Heart left ventricle (tissue), 16 donors: ENCODE measurements at regions not wholly inside any gene's neighbourhood (a gene's known extent, or its start where the extent isn't known, plus 50 kb on each side); places are given as distances from the start of the nearest gene placed in this dataset.

Experiments used
- ATAC-seq, 4 donors: fragments of 200-7000 bp; cut with Tn5 transposase; one replicate each; pipeline ENCODE4 v1.9.1; 2020 to 2022; ENCODE audit warnings: moderate library complexity in 4 of 4, mild to moderate bottlenecking in 3 of 4, moderate number of reproducible peaks in 1 of 4
- DNase-seq, 5 donors: peaks; one replicate each; pipeline ENCODE4 v3.0.0-alpha.2; 2020
- H3K27ac ChIP-seq, 12 donors: fragments of 200-600 bp; sonication (generic) in 4 of 12; one replicate each; pipeline versions ENCODE4 v1.5.0 to v1.8.0; 2016 to 2022; ENCODE audit warnings: mild to moderate bottlenecking in 2 of 12
- H3K27me3 ChIP-seq, 9 donors: fragments of 200-600 bp; sonication (generic) in 2 of 9; one replicate each; pipeline versions ENCODE4 v1.5.1 to v1.8.0; 2016 to 2022; ENCODE audit warnings: mild to moderate bottlenecking in 3 of 9
- H3K36me3 ChIP-seq, 9 donors: fragments of 200-600 bp; sonication (generic) in 2 of 9; one replicate each; pipeline versions ENCODE4 v1.5.0 to v1.8.0; 2018 to 2022; ENCODE audit warnings: mild to moderate bottlenecking in 2 of 9
- H3K4me1 ChIP-seq, 12 donors: fragments of 200-600 bp; sonication (generic) in 4 of 12; one replicate each; pipeline versions ENCODE4 v1.5.0 to v1.8.0; 2016 to 2022; ENCODE audit warnings: mild to moderate bottlenecking in 3 of 12
- H3K4me3 ChIP-seq, 12 donors: fragments of 200-600 bp; sonication (generic) in 4 of 12; one replicate each; pipeline versions ENCODE4 v1.5.0 to v1.8.0; 2017 to 2022; ENCODE audit warnings: mild to moderate bottlenecking in 9 of 12, moderate library complexity in 4 of 12
- H3K9me3 ChIP-seq, 12 donors: fragments of 200-600 bp; sonication (generic) in 4 of 12; one replicate each; pipeline versions ENCODE4 v1.5.0 to v1.8.0; 2016 to 2022; ENCODE audit warnings: mild to moderate bottlenecking in 1 of 12
- POLR2A ChIP-seq, 2 donors: fragments of 450-650 bp; IDR thresholded peaks; one replicate each; pipeline ENCODE4 v1.6.1; 2017; ENCODE audit warnings: antibody characterized with exemption in 2 of 2, mild to moderate bottlenecking in 2 of 2, moderate library complexity in 2 of 2
- WGBS, 4 donors: extraction: QIAGEN DNeasy Blood & Tissue Kit in 2 of 4; methylation state at CpG; one replicate each; pipeline versions ENCODE4 v1.1.5 to v1.1.7; 2013 to 2018; 5-methylcytosine and 5-hydroxymethylcytosine counted together
- intact Hi-C, 10 donors: fragments of 100-400 bp; cut with DNase I; formaldehyde crosslinking; loops; one replicate each; pipeline versions ENCODE4 v1.11.1 to v1.14.2; 2022
- TF ChIP-seq, protein P1 (sequence below), 12 donors: fragments of 200-600 bp; sonication (generic) in 4 of 12; IDR thresholded peaks; one replicate each; pipeline versions ENCODE4 v1.5.0 to v1.8.0; 2018 to 2022; ENCODE audit warnings: antibody characterized with exemption in 12 of 12, mild to moderate bottlenecking in 5 of 12
- donor health status: ischemic (EF 13 %, LVEDD 7.1; RV severe dilation, severe dysfunction).
- donor health status: healthy with polysubstance abuse.
- donor health status: DM: no; HTN: yes; CAD: no.
- donor health status: DM: no; HTN: no; CAD: no.
- donor health status: ischemic (EF 25% LVEDD 6.9; RV normal size, moderate dysfunction).
- donor health status: ischemic (EF 25% LVEDD 5.7; RV mildly dilated, moderate dysfunction).
- donor health status: healthy.
- donor health status: DM: yes; HTN: yes; CAD: no.
- donor health status: ischemic (EF 35%, LVEDD 5.7; RV mildly dilated, moderate dysfunction).
- donor health status: nonischemic (EF 11% LVEDD 7.7; RV severe dilation, severe dysfunction).
- donor health status: DM: yes; HTN: yes; CAD: no.
- donor health status: PGD.
- donor health status: ischemic (EF 29% LVEDD 5.4; RV normal size, mild dysfunction).
- donor health status: nonischemic (EF 23%, LVEDD 6.1; RV moderate dilation, normal function).

DNA sequence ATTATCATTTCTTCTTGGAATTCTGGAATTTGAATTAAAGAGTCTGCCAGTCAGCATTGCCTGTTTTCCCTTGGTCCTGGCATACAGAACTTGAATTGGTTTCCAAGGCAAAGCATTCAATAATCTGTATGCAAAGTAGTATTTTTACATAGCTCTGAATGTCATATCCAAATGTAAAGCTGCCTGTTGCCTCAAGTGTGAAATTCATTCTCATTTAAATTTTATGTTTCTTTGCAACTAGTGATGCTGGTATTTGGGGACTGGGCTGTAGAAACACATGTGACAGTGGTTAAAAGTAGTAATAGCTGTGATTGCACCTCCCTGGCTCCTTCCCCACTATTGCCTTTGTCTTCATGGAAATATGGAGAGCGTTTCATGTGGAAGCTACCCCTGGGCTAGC, 743.9 kb upstream of the GOLIM4 start:
- no peak overlapping the region for H3K27ac ChIP-seq
- no peak for DNase-seq
- H3K4me3 ChIP-seq, result no peak overlapping the region
- WGBS, 4 donors, result 83 to 94% (median 90%) methylated on average over 1 of the region's 1 CpG
- no peaks in the 10 kb centered on the region for H3K9me3 ChIP-seq
- no peak for TF ChIP-seq POLR2A (IDR thresholded peaks at IDR 0.05)
- no peak for ATAC-seq
- peaks cover 0 to 7% (median 0%) of the 10 kb centered on the region in 9 donors for H3K27me3 ChIP-seq
- H3K36me3 ChIP-seq, result no peaks in the 10 kb centered on the region
- no peaks in the 10 kb centered on the region for H3K4me1 ChIP-seq
- intact Hi-C loops, result loop anchor here in 3 of 10 donors (10.0 kb wide), 1 partner anchor 795 kb away; no protein-coding TSS in a partner anchor

DNA sequence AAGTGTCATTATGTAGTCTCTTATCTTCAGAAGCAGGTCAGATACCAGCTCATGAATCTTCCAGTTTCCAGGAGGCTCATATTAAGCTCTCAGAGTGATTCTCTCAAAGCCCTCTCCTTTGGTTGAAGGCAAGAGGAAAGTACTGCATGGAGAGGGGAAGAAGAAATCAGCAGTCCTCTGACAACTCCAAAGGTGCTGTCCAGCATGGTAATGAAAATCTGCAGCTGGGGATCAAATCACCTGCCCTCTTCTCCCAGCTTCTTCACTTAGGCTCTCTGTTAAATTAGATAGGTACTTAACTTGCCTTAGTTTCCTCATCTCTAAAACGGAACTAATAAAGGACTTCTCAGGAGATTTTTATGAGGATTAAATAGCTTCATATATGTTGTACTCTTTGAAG, 738.8 kb upstream of the GOLIM4 start:
- no peaks in the 10 kb centered on the region for H3K9me3 ChIP-seq
- 89 to 98% (median 94%) methylated on average over 1 of the region's 1 CpG for WGBS, 4 donors
- H3K4me3 ChIP-seq, result no peak overlapping the region
- intact Hi-C loops, result no loop called here
- DNase-seq, result no peak
- ATAC-seq, result no peak
- H3K27me3 ChIP-seq, result no peaks in the 10 kb centered on the region
- H3K4me1 ChIP-seq, result no peaks in the 10 kb centered on the region
- H3K27ac ChIP-seq, result no peak overlapping the region
- no peaks in the 10 kb centered on the region for H3K36me3 ChIP-seq
- TF ChIP-seq, protein P1, sequence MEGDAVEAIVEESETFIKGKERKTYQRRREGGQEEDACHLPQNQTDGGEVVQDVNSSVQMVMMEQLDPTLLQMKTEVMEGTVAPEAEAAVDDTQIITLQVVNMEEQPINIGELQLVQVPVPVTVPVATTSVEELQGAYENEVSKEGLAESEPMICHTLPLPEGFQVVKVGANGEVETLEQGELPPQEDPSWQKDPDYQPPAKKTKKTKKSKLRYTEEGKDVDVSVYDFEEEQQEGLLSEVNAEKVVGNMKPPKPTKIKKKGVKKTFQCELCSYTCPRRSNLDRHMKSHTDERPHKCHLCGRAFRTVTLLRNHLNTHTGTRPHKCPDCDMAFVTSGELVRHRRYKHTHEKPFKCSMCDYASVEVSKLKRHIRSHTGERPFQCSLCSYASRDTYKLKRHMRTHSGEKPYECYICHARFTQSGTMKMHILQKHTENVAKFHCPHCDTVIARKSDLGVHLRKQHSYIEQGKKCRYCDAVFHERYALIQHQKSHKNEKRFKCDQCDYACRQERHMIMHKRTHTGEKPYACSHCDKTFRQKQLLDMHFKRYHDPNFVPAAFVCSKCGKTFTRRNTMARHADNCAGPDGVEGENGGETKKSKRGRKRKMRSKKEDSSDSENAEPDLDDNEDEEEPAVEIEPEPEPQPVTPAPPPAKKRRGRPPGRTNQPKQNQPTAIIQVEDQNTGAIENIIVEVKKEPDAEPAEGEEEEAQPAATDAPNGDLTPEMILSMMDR (IDR thresholded peaks at IDR 0.05), result no peak
- no peak for TF ChIP-seq POLR2A (IDR thresholded peaks at IDR 0.05)

DNA sequence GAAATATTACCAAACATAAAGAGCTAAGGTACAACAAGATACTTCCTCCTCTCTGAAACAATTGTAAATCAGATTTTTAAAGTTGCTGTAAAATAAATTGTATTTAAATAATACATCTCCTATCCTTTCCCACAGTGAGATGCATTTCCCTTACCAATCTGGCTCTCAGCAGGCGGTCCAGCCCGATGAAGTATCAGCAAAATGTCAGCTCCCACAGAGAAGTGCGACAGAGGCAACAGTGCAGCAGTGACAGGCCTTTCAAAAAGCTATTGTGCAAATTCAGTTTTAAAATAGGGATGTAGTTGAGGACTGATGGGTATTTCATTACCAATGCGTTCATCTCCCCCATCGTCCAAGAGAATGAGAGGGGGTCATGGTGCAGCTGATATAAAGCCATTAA, 733.2 kb upstream of the GOLIM4 start:
- DNase-seq, result no peak
- ATAC-seq, result no peak
- intact Hi-C loops, result no loop called here
- TF ChIP-seq, protein P1 (IDR thresholded peaks at IDR 0.05), result no peak
- no peak for TF ChIP-seq POLR2A (IDR thresholded peaks at IDR 0.05)
- Histone ChIP-seq H3K4me3 (no peak overlapping the region), H3K9me3 (no peaks in the 10 kb centered on the region), H3K27ac (no peak overlapping the region), H3K36me3 (no peaks in the 10 kb centered on the region), H3K4me1 (peaks cover 0 to 6% (median 0%) of the 10 kb centered on the region in 12 donors), H3K27me3 (no peaks in the 10 kb centered on the region)
- WGBS, 4 donors, result 69 to 81% (median 78%) methylated on average over 5 of the region's 5 CpGs

DNA sequence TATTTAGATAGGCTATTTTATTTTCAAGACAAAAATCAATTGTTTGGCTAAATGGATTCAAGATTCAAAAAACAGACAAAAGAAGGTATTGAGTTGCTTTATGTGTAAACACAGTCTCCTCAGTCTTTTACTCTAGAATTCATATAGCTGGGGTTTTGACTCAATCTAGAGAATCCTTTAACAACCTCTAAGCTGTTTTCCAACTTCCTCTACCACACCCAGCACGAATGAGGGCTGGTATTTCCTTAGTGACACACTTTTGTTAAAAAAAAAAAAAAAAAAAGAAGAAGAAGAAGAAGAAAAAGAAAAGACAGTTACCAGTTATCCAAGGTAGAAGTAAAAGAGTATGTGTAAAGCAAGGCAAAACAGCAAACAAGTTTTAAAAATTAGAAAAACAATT, 732.8 kb upstream of the GOLIM4 start:
- no peak for ATAC-seq
- no peak for DNase-seq
- intact Hi-C loops, result no loop called here

More for the DNA sequence above, 732.8 kb upstream of the GOLIM4 start:
- Histone ChIP-seq H3K27ac (no peak overlapping the region), H3K9me3 (no peaks in the 10 kb centered on the region), H3K4me1 (peaks cover 0 to 9% (median 0%) of the 10 kb centered on the region in 12 donors), H3K4me3 (no peak overlapping the region), H3K27me3 (no peaks in the 10 kb centered on the region), H3K36me3 (no peaks in the 10 kb centered on the region)
- 40 to 65% (median 47%) methylated on average over 1 of the region's 1 CpG for WGBS, 4 donors
- TF ChIP-seq POLR2A (IDR thresholded peaks at IDR 0.05), result no peak
- TF ChIP-seq, protein P1 (IDR thresholded peaks at IDR 0.05), result no peak
